ENCODE measurements at regions not wholly inside any gene's neighbourhood (a gene's known extent, or its start where the extent isn't known, plus 50 kb on each side); places are given as distances from the start of the nearest gene placed in this dataset.

- TF ChIP-seq ARID3A (IDR thresholded peaks at IDR 0.05; ENCODE audit: borderline replicate concordance, low read depth, low read length) (no peak), FOXA3 (CRISPR knock-in tag; conservative IDR thresholded peaks at IDR 0.05 in 1 of 2, IDR thresholded peaks at IDR 0.05 in 1 of 2) (no peak), ZNF57 (CRISPR knock-in tag; IDR thresholded peaks at IDR 0.05) (no peak)
These were observed 69.7 kb upstream of the PGRMC2 start (continued) for GRCh38 chr4:128357286-128357685.

DNA sequence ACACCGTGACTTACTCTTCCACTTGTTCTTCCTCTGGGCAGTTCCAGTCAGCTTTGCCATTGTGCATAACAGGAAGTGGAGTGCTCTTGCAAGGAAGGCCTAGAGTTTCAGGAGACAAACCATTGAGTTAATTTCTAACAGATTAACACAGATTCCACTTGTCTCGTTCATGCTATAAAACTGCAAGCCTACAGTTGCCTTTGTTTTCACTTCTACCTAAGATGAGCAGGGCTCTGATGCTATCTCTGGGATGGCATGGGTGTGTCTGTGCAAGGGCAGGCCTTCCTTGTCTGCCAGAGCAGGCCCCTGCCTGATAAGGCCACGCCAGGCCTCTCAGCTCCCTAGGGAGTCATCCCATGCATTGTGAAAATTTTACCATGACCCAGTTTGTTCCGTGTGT, 67.7 kb upstream of the PGRMC2 start:
- BruUV-seq (replicated peaks), result no TSS peak
- Histone ChIP-seq H3K9me1 (ENCODE audit: control insufficient read depth, insufficient read depth, low read length) (no peaks in the 10 kb centered on the region), H3K4me2 (ENCODE audit: insufficient read depth, low read length) (peak overlapping the region; percentile 55; the same call in 1 of the 2 replicates), H3K9ac (ENCODE audit: insufficient read depth in 1 of 2, low read depth in 2 of 2, low read length in 2 of 2) (no peak overlapping the region; a peak in 1 of 4 replicates), H3K9me3 (replicated peaks; ENCODE audit: control insufficient read depth, insufficient read depth, low read depth, low read length) (no peaks in the 10 kb centered on the region), H4K20me1 (replicated peaks; ENCODE audit: control insufficient read depth, insufficient read depth, low read length) (no peaks in the 10 kb centered on the region), H3K27ac (ENCODE audit: extremely low read depth, low read depth, low read length) (no peak overlapping the region), H3K4me1 (replicated peaks in 1 of 2; ENCODE audit: control insufficient read depth in 2 of 2, insufficient read depth in 2 of 2, low read length in 2 of 2) (peaks cover 10 to 37% of the 10 kb centered on the region in 2 experiments; a peak in 4 of 5 replicates), H3K27me3 (ENCODE audit: control insufficient read depth in 2 of 2, insufficient read depth in 2 of 2, low read length in 2 of 2) (no peaks in the 10 kb centered on the region), H2AFZ (ENCODE audit: low read depth, low read length) (peak overlapping the region; percentile 68), H3K36me3 (ENCODE audit: control insufficient read depth, insufficient read depth, low read length) (no peaks in the 10 kb centered on the region), H3K4me3 (no peak overlapping the region), H3K79me2 (ENCODE audit: control insufficient read depth, insufficient read depth, low read length) (no peaks in the 10 kb centered on the region)
- peak; percentile 26 to 44 (median 34) for DNase-seq (ENCODE audit: extremely low read depth in 1 of 4, low spot score in 3 of 4)
- POLR2A ChIA-PET, result interaction anchor here (0.6 to 0.8 kb wide), 2 partner anchors 9 to 12 kb away, joined by 3 read pairs; no protein-coding TSS in a partner anchor
- CTCF ChIA-PET (ENCODE audit: low intra/inter-chr PET ratio), result no interaction called here
- peak; percentile 62 for ATAC-seq
- WGBS (ENCODE audit: insufficient coverage, low coverage, missing lambda C conversion rate), result 19% methylated on average over 4 of the region's 4 CpGs
- peak; percentile 67 for FAIRE-seq
- in situ Hi-C loops (cut with MboI), result no loop called here
- intact Hi-C loops (cut with micrococcal nuclease), result no loop called here
- TF ChIP-seq REST (IDR thresholded peaks at IDR 0.05; ENCODE audit: borderline replicate concordance), result no peak
- no peak for TF ChIP-seq REST (CRISPR knock-in tag; IDR thresholded peaks at IDR 0.05; ENCODE audit: low read depth)
- peak; percentile 35; the same call in 1 of the 2 replicates for TF ChIP-seq SMAD4 (CRISPR knock-in tag; conservative IDR thresholded peaks at IDR 0.05)
- TF ChIP-seq PCBP2 (IDR thresholded peaks at IDR 0.05; ENCODE audit: low read depth, low read length, poor library complexity, severe bottlenecking), result no peak
- TF ChIP-seq MXI1 (IDR thresholded peaks at IDR 0.05; ENCODE audit: low read depth, low read length), result no peak
- no peak for TF ChIP-seq ZC3H11A (IDR thresholded peaks at IDR 0.05; ENCODE audit: low read depth, low read length)
